HG02759 (cell line): ENCODE measurements at regions not wholly inside any gene's neighbourhood (a gene's known extent, or its start where the extent isn't known, plus 50 kb on each side); places are given as distances from the start of the nearest gene placed in this dataset.
"Not testable (repeated sequence)": the region's sequence is repeated elsewhere in the genome, so short reads cannot be mapped to it uniquely, and the experiment has no call there.

Source experiments
- ATAC-seq: cut with Tn5 transposase; IDR thresholded peaks from one replicate; pipeline ENCODE4 v1.9.1; 2021; ENCODE audit warnings: mild to moderate bottlenecking, moderate library complexity; ENCODE audit not compliant: unreplicated experiment

- no peak for ATAC-seq
These were observed 108.7 kb downstream of the SUCLA2 start for GRCh38 chr13:47892374-47892773.

DNA sequence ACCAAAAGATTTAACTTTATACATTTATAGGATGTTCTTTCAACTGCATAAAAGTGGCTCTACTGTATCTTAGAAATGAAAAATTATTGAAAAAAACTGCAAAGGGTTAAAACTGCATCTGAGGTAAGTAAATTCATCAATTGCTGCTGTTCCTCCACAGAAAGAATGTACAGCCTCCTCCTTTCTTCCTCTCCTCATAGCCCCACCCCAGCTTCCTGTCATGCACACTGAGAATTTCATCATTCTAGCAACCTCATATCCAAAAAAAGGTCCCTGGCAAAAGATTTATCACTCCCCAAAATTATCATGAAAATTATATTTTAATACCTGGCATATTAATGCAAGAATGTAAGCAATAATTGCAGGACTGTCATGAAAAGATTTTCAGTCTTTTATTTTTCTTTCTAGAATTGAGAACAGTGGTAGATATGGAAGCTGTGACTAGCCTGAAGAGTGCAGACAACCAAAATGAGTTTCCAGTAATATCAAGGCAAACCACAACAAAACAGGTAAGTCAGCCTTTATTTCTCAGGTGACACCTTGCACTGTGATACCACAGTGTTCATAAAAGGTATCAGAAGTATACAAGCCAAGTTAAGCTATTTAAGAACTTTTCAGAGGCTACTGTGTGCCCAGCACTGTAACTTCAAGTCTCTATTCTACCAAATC, 110.8 kb downstream of the SUCLA2 start:
- ATAC-seq: no peak

- no peak for ATAC-seq
These were observed 114.8 kb downstream of the SUCLA2 start for GRCh38 chr13:47886314-47886713.

GRCh38 chr13:47875201-47875600, 125.9 kb downstream of the SUCLA2 start:
- ATAC-seq: no peak

- ATAC-seq: not testable (repeated sequence)
These were observed 127.1 kb downstream of the SUCLA2 start for GRCh38 chr13:47873987-47874386.

- ATAC-seq: not testable (repeated sequence)
These were observed 127.8 kb downstream of the SUCLA2 start for GRCh38 chr13:47873319-47873718.

GRCh38 chr13:47869776-47870175, 131.3 kb downstream of the SUCLA2 start:
- no peak for ATAC-seq

GRCh38 chr13:47865883-47866282, 135.2 kb downstream of the SUCLA2 start:
- ATAC-seq: no peak

DNA sequence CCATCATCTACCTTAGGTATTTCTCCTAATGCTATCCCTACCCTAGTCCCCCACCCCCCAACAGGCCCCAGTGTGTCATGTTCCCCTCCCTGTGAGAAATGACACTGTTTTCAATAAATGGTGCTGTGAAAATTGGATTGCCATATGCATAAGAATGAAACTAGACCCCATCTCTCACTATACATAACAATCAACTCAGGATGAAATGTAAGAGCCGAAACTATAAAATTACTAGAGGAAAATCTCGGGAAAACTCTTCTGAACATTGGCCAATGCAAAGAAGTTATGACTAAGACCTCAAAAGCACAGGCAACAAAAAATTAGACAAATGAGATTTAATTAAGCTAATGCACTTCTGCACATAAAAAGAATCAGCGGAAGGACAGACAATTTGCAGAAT, 138.2 kb downstream of the SUCLA2 start:
- no peak for ATAC-seq

DNA sequence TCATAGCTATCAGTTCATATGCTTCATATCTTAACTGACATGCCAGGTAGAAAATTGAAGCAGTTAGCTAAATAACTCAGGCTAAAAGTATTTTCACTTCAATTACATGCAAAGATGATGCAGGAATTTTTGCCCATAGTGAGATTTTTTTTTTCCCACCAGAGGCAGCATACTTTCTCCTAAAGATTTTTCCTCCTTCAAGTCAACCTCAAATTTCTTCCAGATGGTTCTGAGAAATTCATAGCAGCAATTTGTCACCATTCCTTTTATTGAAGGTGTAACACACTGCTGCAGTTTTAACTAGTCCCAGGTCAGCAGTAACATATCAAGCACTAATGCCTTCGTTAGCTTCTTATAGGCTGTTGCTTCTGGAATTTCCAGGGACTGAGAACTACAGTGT, 141.9 kb downstream of the SUCLA2 start:
- ATAC-seq: no peak

- ATAC-seq: no peak
These were observed 142.7 kb downstream of the SUCLA2 start for GRCh38 chr13:47858042-47859025.

DNA sequence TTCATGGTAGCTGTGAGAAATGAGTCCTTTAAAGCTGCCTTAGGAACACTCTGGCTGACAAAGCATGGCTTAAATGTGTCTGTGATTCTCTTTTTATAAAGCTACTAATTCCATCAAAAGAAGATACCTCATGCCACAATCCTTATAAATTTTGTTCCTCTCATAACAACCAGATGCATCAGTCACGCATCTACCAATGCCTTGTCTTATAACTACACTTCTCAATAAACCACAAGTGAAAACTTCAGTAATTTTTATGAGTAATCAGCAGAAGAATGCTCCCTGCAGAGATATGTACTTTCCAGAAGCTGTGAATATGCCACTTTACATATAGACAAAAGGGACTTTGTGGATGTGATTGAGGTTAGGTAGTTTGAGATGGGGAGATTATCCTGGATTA, 147.8 kb downstream of the SUCLA2 start:
- no peak for ATAC-seq

DNA sequence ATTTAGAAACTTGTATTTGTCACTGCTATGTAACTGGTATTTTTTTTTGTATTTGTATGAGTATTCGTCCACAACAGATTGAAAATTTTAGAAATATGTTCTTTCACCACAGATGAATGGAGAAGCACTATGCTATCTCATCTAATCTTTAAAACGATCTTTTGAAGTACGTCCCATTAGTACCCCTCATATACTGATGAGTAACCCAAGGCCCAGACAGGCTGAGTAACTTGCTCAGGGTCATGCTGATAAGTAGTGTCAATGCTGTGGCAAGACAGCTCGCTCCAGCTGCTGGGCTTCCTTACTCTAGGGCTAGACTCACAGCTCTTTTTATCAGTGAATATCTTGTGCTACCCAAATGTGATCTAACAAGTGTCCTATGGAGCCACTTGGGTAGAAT, 154.2 kb downstream of the SUCLA2 start:
- no peak for ATAC-seq

DNA sequence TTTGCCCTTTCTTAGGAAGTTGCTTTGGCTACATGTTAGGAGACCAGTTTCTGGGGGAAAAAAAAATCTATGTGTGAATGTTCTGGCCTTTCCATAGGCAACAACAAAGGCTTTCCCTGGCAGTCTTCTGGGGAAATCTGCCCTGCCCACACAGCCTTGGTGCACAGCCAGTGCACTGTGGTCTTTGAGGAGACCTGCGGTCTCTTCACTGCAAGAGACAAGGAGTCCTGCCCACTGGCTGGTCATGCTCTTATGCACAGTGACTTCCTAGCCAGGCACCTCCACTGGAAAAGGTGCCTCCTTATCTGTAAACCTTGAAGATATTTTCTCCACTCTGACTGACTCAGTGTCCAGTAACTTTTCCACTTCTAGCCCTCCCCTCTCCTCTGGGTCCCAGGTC, 155.1 kb downstream of the SUCLA2 start:
- ATAC-seq: no peak

- peak; percentile 92 for ATAC-seq
These were observed 158.1 kb downstream of the SUCLA2 start for GRCh38 chr13:47843005-47843404.

DNA sequence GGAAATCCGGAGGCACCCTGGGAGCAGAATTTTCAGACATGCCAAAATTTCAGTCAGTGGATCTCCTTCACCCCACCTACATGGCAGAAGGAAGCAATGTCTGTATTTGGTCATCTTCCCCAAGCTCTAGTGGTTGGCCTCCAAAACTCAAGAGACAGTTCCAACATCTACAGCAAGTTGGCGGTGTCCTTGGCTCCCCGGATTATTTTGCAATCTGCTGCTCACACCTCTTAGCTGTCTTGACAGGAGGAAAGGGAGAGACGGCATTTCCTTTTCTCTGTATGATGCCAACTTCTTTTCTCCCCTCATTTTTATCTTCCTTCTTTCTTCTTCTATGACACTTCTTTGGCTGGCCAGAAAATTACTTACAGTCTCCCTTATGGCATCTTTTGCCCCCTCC, 159.9 kb downstream of the SUCLA2 start:
- no peak for ATAC-seq

- no peak for ATAC-seq
These were observed 163.2 kb downstream of the SUCLA2 start for GRCh38 chr13:47837906-47838305.

DNA sequence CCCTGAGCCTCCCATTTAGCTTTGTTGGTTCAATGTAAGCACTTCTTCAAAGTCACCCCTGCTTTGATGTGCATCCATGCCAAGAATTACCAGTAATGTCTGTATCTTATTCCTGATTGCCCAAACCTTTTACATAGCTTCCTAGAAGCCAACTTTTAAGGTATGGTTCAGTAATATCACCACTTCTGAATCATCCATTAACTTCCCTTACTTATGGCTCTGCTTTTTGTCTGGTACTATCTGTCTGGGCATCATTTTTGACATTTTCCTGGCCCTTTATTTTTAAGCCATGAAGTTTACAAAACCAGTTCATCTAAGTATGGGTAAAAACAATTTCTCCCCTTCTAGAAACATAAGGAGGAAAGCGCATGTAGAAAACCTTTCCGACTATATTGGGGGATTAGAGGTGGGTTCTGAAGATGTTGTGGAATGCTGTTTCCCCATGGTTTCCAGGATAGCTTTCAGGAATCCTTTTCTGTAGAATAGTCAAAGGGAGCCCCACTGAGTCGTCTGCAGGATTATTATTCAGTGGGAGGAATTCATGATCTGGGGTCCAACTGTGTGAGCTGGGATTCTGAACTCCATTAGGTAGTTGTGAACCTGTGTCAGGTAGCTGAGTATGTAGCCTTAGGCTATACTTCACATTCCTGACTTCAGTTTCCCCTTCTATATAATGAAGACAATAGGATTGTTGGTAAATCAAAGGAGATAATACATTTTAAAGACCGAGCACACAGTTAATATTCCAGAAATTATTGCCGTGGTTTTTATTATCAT, 163.8 kb downstream of the SUCLA2 start:
- ATAC-seq: no peak

DNA sequence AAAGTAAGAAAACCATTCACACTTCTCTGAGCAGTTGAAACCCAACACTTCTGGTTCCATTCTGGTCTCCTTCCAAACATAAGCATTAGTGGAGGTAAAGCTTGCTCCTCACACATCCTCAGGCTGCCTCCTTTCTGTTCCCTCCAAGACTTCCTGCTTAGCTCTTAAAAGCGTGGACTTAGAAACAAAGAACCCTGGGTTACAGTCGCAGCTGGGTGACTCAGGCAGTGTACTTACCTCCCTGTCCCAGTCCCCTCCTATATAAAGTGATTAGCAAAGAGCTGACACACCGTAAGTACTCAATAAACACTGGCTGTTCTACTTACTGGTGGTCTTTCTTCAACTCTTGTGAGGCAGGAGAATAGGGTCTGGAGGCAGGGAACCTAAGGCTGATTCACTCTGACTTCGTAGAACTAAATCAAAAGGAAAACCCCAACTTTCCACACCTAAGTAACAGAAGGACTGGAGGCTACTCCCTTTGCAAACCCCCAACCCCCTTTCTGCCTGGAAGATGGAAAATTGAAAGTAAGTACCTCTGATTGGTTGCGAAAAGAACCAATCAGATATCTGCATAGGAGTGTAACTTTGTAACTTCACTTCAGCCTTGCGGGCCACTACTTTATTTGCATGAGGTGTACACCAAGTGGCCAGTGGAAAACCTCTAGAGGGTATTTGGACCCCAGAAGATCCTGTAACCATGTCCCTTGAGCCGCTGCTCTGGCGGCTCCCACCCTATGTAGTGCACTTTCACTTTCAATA, 165.4 kb downstream of the SUCLA2 start:
- ATAC-seq: no peak

DNA sequence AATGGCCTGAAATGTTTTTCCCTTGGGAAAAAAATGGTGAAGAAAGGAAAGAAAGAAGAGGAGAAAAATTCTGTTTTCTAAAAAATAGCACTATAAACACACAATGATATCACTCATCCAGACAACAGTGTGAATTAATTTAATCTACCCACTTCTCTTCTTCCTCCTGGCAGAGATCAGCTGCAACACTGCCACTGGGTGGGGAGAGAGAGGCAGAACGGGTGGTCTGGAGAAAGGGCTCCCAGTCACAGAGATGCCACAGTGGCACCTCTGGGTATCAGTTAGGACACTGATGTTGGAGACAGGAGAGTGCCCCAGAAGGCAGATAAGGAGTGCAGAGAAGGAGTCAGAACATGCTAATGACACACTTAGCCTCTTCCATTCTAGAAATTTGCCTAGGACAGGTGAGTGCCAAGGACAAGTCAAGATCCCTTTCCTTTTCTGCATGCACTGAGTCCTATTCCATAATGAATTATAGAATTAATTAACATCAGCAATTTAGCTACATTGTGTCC, 168.6 kb downstream of the SUCLA2 start:
- no peak for ATAC-seq
